ENCODE measurements at regions not wholly inside any gene's neighbourhood (a gene's known extent, or its start where the extent isn't known, plus 50 kb on each side); places are given as distances from the start of the nearest gene placed in this dataset.
"Not testable (repeated sequence)": the region's sequence is repeated elsewhere in the genome, so short reads cannot be mapped to it uniquely, and the experiment has no call there.

DNA sequence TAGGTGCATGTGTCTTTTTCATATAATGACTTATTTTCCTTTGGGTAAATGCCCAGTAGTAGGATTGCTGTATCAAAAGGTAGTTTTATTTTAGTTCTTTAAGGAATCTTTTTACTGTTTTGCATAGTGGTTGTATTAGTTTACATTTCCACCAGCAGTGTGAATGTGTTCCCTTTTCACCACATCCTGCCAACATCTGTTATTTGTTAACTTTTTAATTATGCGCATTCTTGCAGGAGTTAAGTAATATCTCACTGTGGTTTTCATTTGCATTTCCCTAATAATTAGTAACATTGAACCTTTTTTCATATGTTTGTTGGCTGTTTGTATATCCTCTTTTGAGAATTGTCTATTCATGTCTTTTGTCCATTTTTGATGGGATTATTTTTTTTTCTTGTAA lies 1761.9 kb downstream of the PLA2G4A start:
- no peak for DNase-seq (ENCODE audit: low spot score)

DNA sequence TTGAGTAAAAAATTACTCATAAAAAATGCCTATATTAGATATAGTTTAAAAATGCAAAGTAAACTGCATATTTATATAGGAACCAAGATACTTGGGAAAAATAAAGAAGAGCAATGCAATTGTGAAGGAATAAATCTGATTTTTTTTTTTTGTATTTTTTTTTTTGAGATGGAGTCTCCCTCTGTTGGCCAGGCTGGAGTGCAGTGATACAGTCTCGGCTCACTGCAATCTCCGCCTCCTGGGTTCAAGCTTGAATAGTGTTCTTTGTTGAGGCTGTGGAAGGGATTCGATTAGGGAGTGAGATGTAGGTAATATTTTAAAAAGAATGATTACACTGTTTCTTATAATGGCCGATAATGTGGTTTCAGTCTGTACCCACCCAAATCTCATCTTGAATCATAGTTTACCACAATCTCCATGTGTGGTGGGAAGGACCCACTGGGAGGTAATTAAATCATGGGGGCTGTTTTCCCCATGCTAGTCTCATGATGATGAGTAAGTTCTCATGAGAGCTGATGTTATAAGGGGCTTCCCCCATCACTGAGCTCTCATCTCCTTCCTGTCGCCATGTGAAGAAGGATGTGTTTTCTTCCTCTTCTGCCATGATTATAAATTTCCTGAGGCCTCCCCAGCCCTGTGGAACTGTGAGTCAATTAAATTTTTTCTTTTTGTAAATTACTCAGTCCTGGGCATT lies 1765.9 kb downstream of the PLA2G4A start:
- DNase-seq (ENCODE audit: low spot score) = no peak

DNA sequence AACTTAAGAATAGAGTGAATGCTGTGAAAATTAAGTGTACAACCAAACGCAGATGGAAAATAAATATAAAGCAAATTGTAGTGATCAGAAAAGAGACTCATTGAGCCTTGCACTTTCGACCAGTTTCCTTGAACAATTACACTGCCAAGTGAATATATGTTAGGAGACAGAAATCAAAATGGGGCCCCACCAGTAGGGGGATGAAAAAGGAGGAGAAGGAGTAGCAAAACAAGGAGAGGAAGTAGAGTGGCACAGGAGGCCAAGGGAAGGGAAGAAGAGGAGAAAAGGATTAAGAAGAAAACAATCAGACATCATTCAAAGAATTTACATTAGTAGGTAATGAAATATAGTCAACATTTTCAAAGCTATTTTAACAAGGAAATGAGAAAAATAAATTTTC lies 1770.6 kb downstream of the PLA2G4A start:
- no peak for DNase-seq (ENCODE audit: low spot score)

GRCh38 chr1:188611432-188611831 lies 1782.7 kb downstream of the PLA2G4A start:
- no peak for DNase-seq (ENCODE audit: low spot score)

- DNase-seq (ENCODE audit: low spot score) = no peak
Measured at GRCh38 chr1:188615321-188615720, 1786.6 kb downstream of the PLA2G4A start.

- DNase-seq (ENCODE audit: low spot score) = no peak
Measured at GRCh38 chr1:188620236-188620635, 1791.5 kb downstream of the PLA2G4A start.

- no peak for DNase-seq (ENCODE audit: low spot score)
Measured at GRCh38 chr1:188641566-188642211, 1812.9 kb downstream of the PLA2G4A start.

GRCh38 chr1:188642704-188643103 lies 1814.0 kb downstream of the PLA2G4A start:
- DNase-seq (ENCODE audit: low spot score) = no peak

GRCh38 chr1:188652678-188653077 lies 1823.9 kb downstream of the PLA2G4A start:
- DNase-seq (ENCODE audit: low spot score) = no peak

DNA sequence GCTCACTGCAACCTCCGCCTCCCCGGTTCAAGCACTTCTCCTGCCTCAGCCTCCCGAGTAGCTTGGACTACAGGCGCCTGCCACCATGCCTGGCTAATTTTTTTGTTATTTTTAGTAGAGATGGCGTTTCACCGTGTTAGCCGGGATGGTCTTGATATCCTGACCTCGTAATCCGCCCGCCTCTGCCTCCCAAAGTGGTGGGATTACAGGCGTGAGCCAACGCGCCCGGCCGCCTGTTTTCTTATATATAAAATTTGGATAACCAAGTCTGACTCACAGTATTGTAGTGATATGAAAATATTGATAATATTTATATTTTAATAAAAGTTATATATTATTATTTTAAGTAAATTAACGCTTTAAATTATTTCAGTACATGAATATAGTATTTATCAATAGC lies 1821.7 kb downstream of the BRINP3 start:
- not testable (repeated sequence) for DNase-seq (ENCODE audit: low spot score)

GRCh38 chr1:188660572-188660971 lies 1817.1 kb downstream of the BRINP3 start:
- no peak for DNase-seq (ENCODE audit: low spot score)

- no peak for DNase-seq (ENCODE audit: low spot score)
Measured at GRCh38 chr1:188665477-188665876, 1812.2 kb downstream of the BRINP3 start.

GRCh38 chr1:188668083-188668482 lies 1809.6 kb downstream of the BRINP3 start:
- DNase-seq (ENCODE audit: low spot score) = no peak

- no peak for DNase-seq (ENCODE audit: low spot score)
Measured at GRCh38 chr1:188669728-188670382, 1807.8 kb downstream of the BRINP3 start.

- DNase-seq (ENCODE audit: low spot score) = no peak
Measured at GRCh38 chr1:188670837-188671236, 1806.8 kb downstream of the BRINP3 start.

GRCh38 chr1:188672153-188672552 lies 1805.5 kb downstream of the BRINP3 start:
- no peak for DNase-seq (ENCODE audit: low spot score)

- no peak for DNase-seq (ENCODE audit: low spot score)
Measured at GRCh38 chr1:188689542-188689941, 1788.1 kb downstream of the BRINP3 start.

GRCh38 chr1:188700116-188700515 lies 1777.5 kb downstream of the BRINP3 start:
- DNase-seq (ENCODE audit: low spot score) = no peak

- DNase-seq (ENCODE audit: low spot score) = no peak
Measured at GRCh38 chr1:188706742-188707141, 1770.9 kb downstream of the BRINP3 start.

- DNase-seq (ENCODE audit: low spot score) = no peak
Measured at GRCh38 chr1:188708795-188709535, 1768.7 kb downstream of the BRINP3 start.

- DNase-seq (ENCODE audit: low spot score) = no peak
Measured at GRCh38 chr1:188715566-188715965, 1762.1 kb downstream of the BRINP3 start.

DNA sequence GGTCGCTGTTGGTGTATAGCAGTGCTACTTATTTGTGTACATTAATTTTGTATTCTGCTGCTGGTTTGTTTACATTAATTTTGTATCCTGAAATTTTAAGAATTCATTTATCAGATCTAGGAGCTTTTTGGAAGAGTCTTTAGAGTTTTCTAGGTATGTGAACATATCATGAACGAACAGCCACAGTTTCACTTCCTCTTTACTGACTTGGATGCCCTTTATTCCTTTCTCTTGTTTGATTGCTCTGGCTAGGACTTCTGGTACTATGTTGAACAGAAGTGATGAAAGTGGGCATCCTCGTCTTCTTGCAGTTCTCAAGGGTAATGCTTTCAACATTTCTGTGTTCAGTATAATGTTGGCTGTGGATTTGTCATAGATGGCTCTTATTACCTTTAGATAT lies 1757.9 kb downstream of the BRINP3 start:
- DNase-seq (ENCODE audit: low spot score) = no peak

Data from SW480 (cell line).